ENCODE measurements at regions not wholly inside any gene's neighbourhood (a gene's known extent, or its start where the extent isn't known, plus 50 kb on each side); places are given as distances from the start of the nearest gene placed in this dataset.

DNA sequence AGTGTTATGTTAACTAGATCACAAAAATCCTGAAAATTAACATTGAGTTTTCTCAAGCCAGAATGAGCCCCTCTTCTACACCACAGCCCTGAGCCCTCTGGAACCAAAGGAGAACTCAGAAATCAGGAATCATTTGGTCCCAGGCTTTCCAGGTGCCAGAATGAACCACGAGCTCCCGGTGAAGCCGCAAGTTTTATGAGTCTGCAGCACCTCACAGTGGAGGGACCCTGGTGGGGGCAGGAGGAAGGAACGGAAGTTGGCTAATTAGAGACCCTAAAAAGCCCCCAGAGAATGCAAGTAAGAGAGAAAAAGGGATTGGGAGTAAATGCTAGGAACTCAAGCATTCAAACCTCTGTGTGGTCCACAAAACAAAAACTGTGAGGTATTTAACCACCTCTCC is 52.9 kb upstream of the BCL2L14 start:
- TF ChIP-seq CTCF (conservative IDR thresholded peaks at IDR 0.05; ENCODE audit: low read depth, low read length) (peak; percentile 75), EZH2 (IDR thresholded peaks at IDR 0.05; ENCODE audit: borderline replicate concordance, low read depth, low read length, poor library complexity, severe bottlenecking) (no peak)

All from A673 (cell line).